ENCODE measurements at regions not wholly inside any gene's neighbourhood (a gene's known extent, or its start where the extent isn't known, plus 50 kb on each side); places are given as distances from the start of the nearest gene placed in this dataset.
A peak's percentile ranks its signal among the peaks of the same experiment; 100 is the strongest.

DNA sequence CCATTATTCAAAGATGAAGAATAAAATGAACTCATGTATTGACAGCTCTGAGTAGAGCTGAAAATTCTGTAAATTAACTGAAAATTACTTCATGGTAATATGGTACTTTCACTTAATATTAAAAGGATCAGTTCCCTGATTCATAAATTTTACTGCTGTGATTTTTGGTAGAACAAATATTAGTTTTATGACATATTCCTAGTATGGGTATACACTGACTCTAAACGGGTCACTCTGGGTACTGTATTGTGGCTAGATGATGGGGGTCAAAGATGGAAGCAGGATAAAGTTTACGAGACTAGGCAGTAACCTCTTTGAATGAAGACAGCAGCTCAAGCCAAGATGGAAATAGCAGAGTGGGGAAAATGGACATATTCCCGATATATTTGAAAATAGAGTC, 135.5 kb downstream of the NUAK1 start:
- Histone ChIP-seq H3K9me3 (ENCODE audit: control insufficient read depth, low read length) (no peaks in the 10 kb centered on the region), H3K36me3 (ENCODE audit: control insufficient read depth, insufficient read depth, low read length) (no peaks in the 10 kb centered on the region), H3K79me2 (no peaks in the 10 kb centered on the region), H3K4me2 (ENCODE audit: low read length) (no peak overlapping the region), H2AFZ (no peak overlapping the region), H3K9ac (no peak overlapping the region), H3K27me3 (ENCODE audit: control insufficient read depth, insufficient read depth, low read length) (no peaks in the 10 kb centered on the region), H3K4me3 (ENCODE audit: low read depth, low read length) (no peak overlapping the region), H3K4me1 (peaks cover 28% of the 10 kb centered on the region), H3K27ac (no peak overlapping the region)
- TF ChIP-seq, protein P1, sequence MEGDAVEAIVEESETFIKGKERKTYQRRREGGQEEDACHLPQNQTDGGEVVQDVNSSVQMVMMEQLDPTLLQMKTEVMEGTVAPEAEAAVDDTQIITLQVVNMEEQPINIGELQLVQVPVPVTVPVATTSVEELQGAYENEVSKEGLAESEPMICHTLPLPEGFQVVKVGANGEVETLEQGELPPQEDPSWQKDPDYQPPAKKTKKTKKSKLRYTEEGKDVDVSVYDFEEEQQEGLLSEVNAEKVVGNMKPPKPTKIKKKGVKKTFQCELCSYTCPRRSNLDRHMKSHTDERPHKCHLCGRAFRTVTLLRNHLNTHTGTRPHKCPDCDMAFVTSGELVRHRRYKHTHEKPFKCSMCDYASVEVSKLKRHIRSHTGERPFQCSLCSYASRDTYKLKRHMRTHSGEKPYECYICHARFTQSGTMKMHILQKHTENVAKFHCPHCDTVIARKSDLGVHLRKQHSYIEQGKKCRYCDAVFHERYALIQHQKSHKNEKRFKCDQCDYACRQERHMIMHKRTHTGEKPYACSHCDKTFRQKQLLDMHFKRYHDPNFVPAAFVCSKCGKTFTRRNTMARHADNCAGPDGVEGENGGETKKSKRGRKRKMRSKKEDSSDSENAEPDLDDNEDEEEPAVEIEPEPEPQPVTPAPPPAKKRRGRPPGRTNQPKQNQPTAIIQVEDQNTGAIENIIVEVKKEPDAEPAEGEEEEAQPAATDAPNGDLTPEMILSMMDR (IDR thresholded peaks at IDR 0.05), result no peak

DNA sequence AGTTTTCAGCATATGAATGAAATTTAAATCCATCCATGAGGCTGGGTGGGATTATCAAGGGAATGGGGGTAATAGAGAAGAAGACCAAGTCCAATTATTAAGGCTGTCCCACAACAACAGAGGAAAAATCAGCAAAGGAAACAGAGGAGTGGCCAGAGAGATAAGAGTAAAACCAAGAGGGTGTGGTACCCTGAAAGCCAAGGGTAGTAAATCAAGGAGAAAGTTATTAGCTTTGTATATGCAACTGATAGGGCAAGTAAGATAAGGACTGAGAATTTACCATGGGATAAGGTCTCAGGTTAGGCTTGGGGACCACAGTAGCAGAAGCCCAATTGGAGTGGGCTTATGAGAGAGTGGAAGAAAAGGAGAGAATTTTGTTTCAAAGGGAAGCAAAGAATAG, 134.5 kb downstream of the NUAK1 start:
- no peak overlapping the region for H3K4me2 ChIP-seq (ENCODE audit: low read length)
- no peaks in the 10 kb centered on the region for H3K36me3 ChIP-seq (ENCODE audit: control insufficient read depth, insufficient read depth, low read length)
- no peak overlapping the region for H3K27ac ChIP-seq
- H3K4me1 ChIP-seq, result peaks cover 28% of the 10 kb centered on the region
- H3K79me2 ChIP-seq, result no peaks in the 10 kb centered on the region
- H3K9ac ChIP-seq, result no peak overlapping the region
- TF ChIP-seq, protein P1 (IDR thresholded peaks at IDR 0.05), result no peak
- no peaks in the 10 kb centered on the region for H3K27me3 ChIP-seq (ENCODE audit: control insufficient read depth, insufficient read depth, low read length)
- no peaks in the 10 kb centered on the region for H3K9me3 ChIP-seq (ENCODE audit: control insufficient read depth, low read length)
- no peak overlapping the region for H3K4me3 ChIP-seq (ENCODE audit: low read depth, low read length)
- no peak overlapping the region for H2AFZ ChIP-seq

DNA sequence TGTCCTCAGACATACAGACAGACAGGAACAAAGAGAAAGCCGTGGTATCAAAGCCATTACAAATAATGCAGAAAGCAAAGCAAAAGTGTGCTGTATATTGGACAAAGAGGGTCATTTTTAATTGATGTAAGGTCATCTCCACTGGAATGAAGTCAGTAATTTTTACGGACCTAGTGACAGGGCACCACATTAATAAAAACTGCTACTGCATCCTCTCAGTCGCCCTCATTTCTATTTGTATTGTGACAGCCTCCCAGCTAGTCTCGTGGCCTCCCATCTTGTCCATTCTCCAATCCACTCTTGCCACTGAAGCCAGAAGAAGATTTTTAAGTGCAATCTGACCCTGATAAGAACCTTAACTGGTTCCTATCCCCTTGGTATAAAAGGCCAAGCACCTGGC, 132.4 kb downstream of the NUAK1 start:
- no peak overlapping the region for H3K4me3 ChIP-seq (ENCODE audit: low read depth, low read length)
- no peaks in the 10 kb centered on the region for H3K9me3 ChIP-seq (ENCODE audit: control insufficient read depth, low read length)
- H3K27ac ChIP-seq, result no peak overlapping the region
- no peak overlapping the region for H3K4me2 ChIP-seq (ENCODE audit: low read length)
- H3K9ac ChIP-seq, result no peak overlapping the region
- H3K27me3 ChIP-seq (ENCODE audit: control insufficient read depth, insufficient read depth, low read length), result no peaks in the 10 kb centered on the region
- TF ChIP-seq, protein P1 (IDR thresholded peaks at IDR 0.05), result no peak
- H2AFZ ChIP-seq, result peak overlapping the region; percentile 52
- peaks cover 28% of the 10 kb centered on the region for H3K4me1 ChIP-seq
- no peaks in the 10 kb centered on the region for H3K79me2 ChIP-seq
- H3K36me3 ChIP-seq (ENCODE audit: control insufficient read depth, insufficient read depth, low read length), result no peaks in the 10 kb centered on the region

DNA sequence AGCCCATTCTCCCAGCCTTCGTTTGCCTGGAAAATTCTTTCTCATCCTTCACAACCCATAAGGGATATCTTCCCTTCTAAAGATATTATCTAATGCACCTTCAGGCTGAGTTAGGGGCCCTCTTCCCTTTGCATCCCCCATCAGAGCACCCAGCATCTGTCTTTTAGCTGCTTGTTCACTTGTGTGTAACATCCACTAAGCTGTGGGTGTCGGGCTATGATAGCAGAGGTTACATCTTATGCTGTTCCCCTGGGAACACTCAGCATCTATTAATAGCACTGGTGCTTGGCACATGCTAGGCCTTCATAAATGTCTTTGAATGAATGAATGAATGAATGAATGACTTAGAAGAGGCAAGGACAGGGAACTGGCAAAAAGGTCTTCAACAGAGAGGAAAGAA, 131.8 kb downstream of the NUAK1 start:
- no peaks in the 10 kb centered on the region for H3K9me3 ChIP-seq (ENCODE audit: control insufficient read depth, low read length)
- no peak overlapping the region for H3K9ac ChIP-seq
- peak overlapping the region; percentile 74 for H3K27ac ChIP-seq
- peak overlapping the region; percentile 52 for H2AFZ ChIP-seq
- H3K4me2 ChIP-seq (ENCODE audit: low read length), result peak overlapping the region; percentile 42
- H3K79me2 ChIP-seq, result no peaks in the 10 kb centered on the region
- TF ChIP-seq, protein P1 (IDR thresholded peaks at IDR 0.05), result no peak
- H3K36me3 ChIP-seq (ENCODE audit: control insufficient read depth, insufficient read depth, low read length), result no peaks in the 10 kb centered on the region
- H3K4me3 ChIP-seq (ENCODE audit: low read depth, low read length), result no peak overlapping the region
- H3K27me3 ChIP-seq (ENCODE audit: control insufficient read depth, insufficient read depth, low read length), result no peaks in the 10 kb centered on the region
- H3K4me1 ChIP-seq, result peaks cover 28% of the 10 kb centered on the region

DNA sequence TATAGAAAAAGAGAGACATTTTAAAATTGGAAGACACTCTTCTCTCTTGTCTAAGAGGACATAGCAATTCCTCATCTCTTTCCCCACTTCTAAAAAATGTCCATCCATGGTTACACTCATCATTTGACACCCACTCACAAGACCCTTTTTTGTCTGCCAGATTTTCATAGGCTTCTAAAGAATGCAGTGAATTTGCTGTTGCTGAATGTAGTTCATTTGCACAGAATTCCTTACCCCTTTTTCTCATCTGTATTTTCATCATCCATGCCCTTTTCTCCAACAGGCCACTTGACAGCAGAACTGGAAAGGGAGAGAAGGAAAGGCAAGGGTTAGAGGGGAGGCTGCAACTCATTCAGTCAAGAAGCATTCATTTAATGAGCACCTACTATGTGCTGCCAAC, 128.0 kb downstream of the NUAK1 start:
- H3K4me1 ChIP-seq, result peaks cover 23% of the 10 kb centered on the region
- no peak overlapping the region for H3K4me3 ChIP-seq (ENCODE audit: low read depth, low read length)

More for the DNA sequence above, 128.0 kb downstream of the NUAK1 start:
- no peak overlapping the region for H3K9ac ChIP-seq
- no peaks in the 10 kb centered on the region for H3K79me2 ChIP-seq
- no peak overlapping the region for H3K27ac ChIP-seq
- no peak overlapping the region for H3K4me2 ChIP-seq (ENCODE audit: low read length)
- TF ChIP-seq, protein P1 (IDR thresholded peaks at IDR 0.05), result no peak
- no peak overlapping the region for H2AFZ ChIP-seq
- no peaks in the 10 kb centered on the region for H3K9me3 ChIP-seq (ENCODE audit: control insufficient read depth, low read length)
- H3K36me3 ChIP-seq (ENCODE audit: control insufficient read depth, insufficient read depth, low read length), result no peaks in the 10 kb centered on the region
- H3K27me3 ChIP-seq (ENCODE audit: control insufficient read depth, insufficient read depth, low read length), result no peaks in the 10 kb centered on the region
